GM19240 (cell line): ENCODE measurements at regions not wholly inside any gene's neighbourhood (a gene's known extent, or its start where the extent isn't known, plus 50 kb on each side); places are given as distances from the start of the nearest gene placed in this dataset.
"Not testable (repeated sequence)": the region's sequence is repeated elsewhere in the genome, so short reads cannot be mapped to it uniquely, and the experiment has no call there.

ENCODE experiments used
- DNase-seq: peaks from one replicate; pipeline ENCODE4 v3.0.0; 2011; ENCODE audit warnings: low spot score; ENCODE audit not compliant: insufficient read length

- no peak for DNase-seq
Observed at GRCh38 chr12:25682421-25682820, 129.3 kb upstream of the LMNTD1 start.

- DNase-seq, result no peak
Observed at GRCh38 chr12:25684070-25684469, 131.0 kb upstream of the LMNTD1 start.

DNA sequence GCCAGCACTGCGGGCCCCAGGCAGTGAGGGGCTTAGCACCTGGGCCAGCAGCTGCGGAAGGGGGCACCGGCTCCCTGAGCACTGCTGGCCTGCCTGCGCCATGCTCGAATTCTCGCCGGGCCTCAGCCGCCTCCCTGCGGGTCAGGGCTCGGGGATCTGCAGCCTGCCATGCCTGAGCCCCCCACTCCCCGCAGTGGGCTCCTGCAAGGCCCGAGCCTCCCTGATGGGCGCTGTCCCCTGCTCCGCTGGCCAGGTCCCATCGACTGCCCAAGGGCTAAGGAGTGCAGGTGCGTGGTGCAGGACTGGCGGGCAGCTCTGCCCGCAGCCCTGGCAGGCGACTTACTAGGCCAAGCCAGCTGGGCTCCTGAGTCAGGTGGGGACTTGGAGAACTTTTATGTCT, 133.3 kb upstream of the LMNTD1 start:
- no peak for DNase-seq

GRCh38 chr12:25687226-25687625, 134.1 kb upstream of the LMNTD1 start:
- no peak for DNase-seq

DNA sequence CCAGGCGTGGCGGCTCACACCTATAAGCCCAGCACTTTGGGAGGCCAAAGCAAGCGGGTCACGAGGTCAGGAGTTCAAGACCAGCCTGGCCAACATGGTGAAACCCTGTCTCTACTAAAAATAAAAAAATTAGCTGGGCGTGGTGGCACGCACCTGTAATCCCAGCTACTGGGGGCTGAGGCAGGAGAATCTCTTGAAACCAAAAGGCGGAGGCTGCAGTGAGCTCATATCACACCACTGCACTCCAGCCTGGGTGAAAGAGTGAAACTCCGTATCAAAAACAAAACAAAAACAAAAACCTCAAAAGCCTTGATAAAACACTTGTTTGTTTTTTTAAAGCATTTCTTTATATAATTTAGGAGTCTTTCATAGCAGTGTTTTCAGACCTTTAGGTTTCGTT, 135.8 kb upstream of the LMNTD1 start:
- not testable (repeated sequence) for DNase-seq

DNA sequence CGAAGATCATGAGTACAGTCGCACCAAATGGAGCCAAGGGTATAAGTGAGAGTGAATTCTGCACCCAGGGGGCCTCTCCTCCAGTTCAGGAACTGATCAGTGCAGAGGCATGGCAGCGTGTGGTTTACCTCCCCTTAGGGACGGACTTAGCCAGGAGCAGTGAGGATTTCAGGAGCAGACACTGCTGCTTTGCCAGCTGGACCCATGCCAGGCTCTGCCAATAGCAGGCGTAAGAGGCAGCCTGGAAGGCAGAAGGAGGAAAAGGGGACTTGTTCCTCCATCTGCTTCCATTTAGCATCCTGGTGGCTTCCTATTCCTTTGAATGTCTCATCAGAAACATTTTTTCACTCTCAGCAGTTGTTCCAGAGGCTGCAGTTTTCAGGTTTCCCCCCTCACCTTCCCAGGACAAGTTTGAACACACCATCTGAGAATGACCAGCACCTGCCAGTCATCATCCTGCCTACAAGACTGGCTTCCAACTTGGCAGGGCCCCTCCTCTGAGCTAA, 137.0 kb upstream of the LMNTD1 start:
- DNase-seq, result no peak

- no peak for DNase-seq
Observed at GRCh38 chr12:25690996-25691864, 138.1 kb upstream of the LMNTD1 start.

- DNase-seq, result no peak
Observed at GRCh38 chr12:25691865-25692114, 138.7 kb upstream of the LMNTD1 start.

DNA sequence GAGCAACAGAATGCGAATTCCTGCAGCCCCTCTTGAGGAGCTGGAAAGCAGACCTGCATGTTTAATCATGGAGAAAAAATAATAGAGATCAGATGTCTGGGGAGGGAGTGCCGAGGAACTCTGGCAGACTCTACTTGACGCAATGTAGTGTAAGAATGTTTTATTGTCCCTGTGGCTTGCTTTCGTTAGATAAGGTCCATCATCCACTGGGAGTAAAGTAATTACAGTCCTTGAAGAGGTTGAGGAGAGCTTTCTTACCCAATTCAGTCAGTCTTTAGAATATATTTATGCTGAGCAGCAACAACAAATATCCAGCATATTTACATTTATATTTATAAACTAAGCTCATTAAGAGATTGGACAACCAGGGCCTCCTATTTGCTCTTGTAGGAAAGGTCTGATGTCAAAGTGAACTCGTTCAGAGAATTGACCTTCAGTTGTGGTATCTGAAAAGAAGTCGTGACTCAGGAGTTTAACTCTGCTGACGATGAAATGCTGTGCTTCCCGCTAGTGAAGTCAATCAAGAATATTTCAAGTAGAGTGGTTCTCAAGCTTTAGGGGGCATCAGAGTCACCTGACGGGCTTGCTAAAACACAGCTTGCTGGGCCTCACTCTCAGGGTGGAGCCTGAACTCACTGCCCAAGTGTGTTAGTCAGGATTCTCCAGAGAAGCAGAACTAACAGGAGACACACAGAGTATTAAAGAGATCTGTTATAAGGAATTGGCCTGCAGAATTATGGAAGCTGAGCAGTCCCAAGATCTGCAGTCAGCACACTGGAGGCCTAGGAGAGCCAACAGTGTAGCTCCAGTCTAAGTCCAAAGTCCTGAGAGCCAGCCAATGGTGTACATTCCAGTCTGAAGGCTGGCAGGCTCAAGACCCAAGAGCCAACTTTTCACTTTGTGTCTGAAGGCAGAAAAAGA, 139.3 kb upstream of the LMNTD1 start:
- no peak for DNase-seq

GRCh38 chr12:25694072-25694471, 141.0 kb upstream of the LMNTD1 start:
- no peak for DNase-seq

DNA sequence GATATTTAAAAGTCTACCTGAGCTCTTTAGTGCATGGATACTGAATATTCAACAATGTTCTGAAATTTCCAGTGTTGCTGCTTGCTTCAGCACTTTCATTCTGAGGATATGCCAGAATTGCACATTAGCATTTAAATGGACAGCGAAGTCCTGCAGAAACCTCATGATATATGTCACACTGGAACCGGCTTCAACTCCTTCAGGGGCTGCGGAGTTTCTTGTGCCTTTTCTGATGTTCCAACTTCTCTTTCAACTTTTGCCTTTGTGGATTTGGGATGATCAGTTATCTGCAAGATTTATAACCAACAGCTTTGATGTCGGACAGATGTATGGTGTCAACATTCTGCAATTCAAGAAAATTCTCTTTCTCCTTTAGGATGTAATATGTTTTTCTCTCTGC, 142.5 kb upstream of the LMNTD1 start:
- no peak for DNase-seq

- no peak for DNase-seq
Observed at GRCh38 chr12:25698772-25699171, 145.7 kb upstream of the LMNTD1 start.

GRCh38 chr12:25699454-25699853, 146.4 kb upstream of the LMNTD1 start:
- DNase-seq, result no peak

GRCh38 chr12:25701290-25701689, 148.2 kb upstream of the LMNTD1 start:
- no peak for DNase-seq

- DNase-seq, result no peak
Observed at GRCh38 chr12:25702553-25702952, 149.5 kb upstream of the LMNTD1 start.

DNA sequence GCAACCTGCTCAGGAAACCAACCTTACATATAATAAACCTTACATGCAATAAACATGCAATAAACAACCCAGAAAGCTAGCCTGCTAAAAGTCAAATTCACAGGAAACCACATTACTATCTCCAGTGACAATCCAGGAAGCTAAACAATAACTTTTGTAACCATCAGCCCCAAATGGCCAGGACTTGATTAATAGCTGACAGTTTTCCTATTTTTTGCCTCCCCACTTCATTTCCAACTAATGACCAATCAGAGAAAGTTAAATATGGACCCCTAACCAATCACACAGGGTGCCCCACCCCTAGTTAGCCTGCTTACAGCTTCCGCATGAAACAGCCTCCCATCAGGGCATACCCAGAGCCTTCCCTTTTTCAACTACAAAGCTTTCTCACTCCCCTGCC, 152.2 kb upstream of the LMNTD1 start:
- DNase-seq, result no peak

GRCh38 chr12:25706646-25707045, 153.6 kb upstream of the LMNTD1 start:
- DNase-seq, result not testable (repeated sequence)

DNA sequence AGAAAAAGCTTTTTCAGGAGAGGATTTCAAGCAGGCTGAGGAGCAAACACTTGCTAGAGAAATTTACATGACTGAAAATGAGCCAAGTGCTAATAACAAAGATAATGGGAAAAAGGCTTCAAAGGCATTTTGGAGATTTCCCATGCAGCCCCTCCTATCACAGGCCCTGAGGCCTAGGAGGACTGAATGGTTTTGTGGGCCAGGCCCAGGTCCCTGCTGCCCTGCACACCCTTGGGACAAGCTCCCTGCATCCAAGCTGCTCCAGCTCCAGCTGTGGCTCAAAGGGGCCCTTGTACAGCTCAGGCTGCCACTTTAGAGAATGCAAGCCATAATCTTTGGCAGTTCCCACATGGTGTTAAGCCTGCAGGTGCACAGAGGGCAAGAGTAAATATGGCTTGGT, 154.0 kb upstream of the LMNTD1 start:
- DNase-seq, result no peak

GRCh38 chr12:25708661-25709060, 155.6 kb upstream of the LMNTD1 start:
- DNase-seq, result no peak

- DNase-seq, result no peak
Observed at GRCh38 chr12:25710128-25710527, 157.0 kb upstream of the LMNTD1 start.

DNA sequence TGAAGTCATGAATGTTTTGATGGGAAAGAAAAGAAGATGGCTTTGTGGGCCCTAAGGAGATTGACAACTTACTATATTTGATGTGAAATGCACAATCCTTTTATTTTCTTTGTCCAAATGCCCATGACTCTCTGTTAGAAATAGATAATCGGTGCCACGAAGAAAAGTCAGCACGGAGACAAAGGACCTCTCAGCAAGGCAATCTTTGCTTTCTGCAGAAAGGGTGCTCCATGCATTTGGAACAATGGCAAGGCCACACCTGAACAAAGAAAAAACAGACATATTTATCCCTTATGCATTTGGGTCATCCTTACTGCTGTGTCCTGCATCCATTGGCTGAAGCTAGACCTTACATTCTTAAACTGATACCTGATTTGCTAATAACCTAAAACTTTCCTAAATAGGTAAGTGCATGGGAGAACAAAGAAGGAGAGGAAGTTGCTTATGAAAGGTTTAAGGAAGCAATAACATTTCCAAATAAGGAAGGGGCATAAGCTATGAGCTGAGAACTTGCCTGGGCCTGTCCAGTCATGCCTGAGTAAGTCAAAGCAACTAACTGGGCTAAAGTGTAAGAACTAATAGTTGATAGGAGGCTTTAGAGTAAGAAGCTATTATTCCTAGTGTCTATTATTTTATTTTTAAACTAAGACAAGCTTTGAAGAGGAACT, 158.0 kb upstream of the LMNTD1 start:
- not testable (repeated sequence) for DNase-seq

DNA sequence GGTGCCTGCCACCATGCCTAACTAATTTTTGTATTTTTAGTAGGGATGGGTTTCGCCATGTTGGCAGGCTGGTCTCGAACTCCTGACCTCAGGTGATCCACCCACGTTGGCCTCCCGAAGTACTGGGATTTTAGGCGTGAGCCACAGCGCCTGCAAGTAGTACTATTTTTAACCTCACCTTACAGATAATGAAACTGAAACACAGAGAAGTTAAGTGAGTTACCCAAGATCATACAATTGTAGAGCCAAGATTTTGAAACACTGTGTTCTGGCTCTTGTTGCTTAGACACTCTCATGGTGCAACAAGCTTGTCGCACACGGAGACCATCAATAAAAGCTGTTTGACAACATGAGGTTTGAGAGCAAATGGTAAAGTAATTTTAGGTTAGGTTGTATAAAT, 159.1 kb upstream of the LMNTD1 start:
- DNase-seq, result no peak
